Glomerular visceral epithelial cell (primary cell): ENCODE measurements at regions not wholly inside any gene's neighbourhood (a gene's known extent, or its start where the extent isn't known, plus 50 kb on each side); places are given as distances from the start of the nearest gene placed in this dataset.
"Not testable (repeated sequence)": the region's sequence is repeated elsewhere in the genome, so short reads cannot be mapped to it uniquely, and the experiment has no call there.

ENCODE experiments used
- DNase-seq: peaks from one replicate; pipeline ENCODE4 v3.0.0-alpha.2; 2016; ENCODE audit errors: extremely low spot score

GRCh38 chr7:9919-10318 is 182.5 kb upstream of the FAM20C start:
- not testable (repeated sequence) for DNase-seq

- DNase-seq, result not testable (repeated sequence)
Observed at GRCh38 chr7:32565-33280, 159.6 kb upstream of the FAM20C start.

GRCh38 chr7:35121-35541 is 157.2 kb upstream of the FAM20C start:
- not testable (repeated sequence) for DNase-seq

GRCh38 chr7:36539-36938 is 155.8 kb upstream of the FAM20C start:
- DNase-seq, result not testable (repeated sequence)

GRCh38 chr7:37656-38055 is 154.7 kb upstream of the FAM20C start:
- not testable (repeated sequence) for DNase-seq

- not testable (repeated sequence) for DNase-seq
Observed at GRCh38 chr7:38444-38843, 153.9 kb upstream of the FAM20C start.

GRCh38 chr7:39984-40740 is 152.2 kb upstream of the FAM20C start:
- DNase-seq, result not testable (repeated sequence)

- DNase-seq, result no peak
Observed at GRCh38 chr7:40799-41750, 151.3 kb upstream of the FAM20C start.

- peak; percentile 20 for DNase-seq
Observed at GRCh38 chr7:41917-42565, 150.3 kb upstream of the FAM20C start.

- DNase-seq, result no peak
Observed at GRCh38 chr7:43791-44540, 148.4 kb upstream of the FAM20C start.

GRCh38 chr7:44541-44896 is 147.9 kb upstream of the FAM20C start:
- DNase-seq, result no peak

GRCh38 chr7:45106-46090 is 147.0 kb upstream of the FAM20C start:
- DNase-seq, result no peak

GRCh38 chr7:46123-46829 is 146.1 kb upstream of the FAM20C start:
- no peak for DNase-seq

GRCh38 chr7:46830-47140 is 145.6 kb upstream of the FAM20C start:
- DNase-seq, result no peak

- no peak for DNase-seq
Observed at GRCh38 chr7:51456-52068, 140.8 kb upstream of the FAM20C start.

GRCh38 chr7:52100-52499 is 140.3 kb upstream of the FAM20C start:
- DNase-seq, result no peak

- DNase-seq, result no peak
Observed at GRCh38 chr7:53531-53930, 138.8 kb upstream of the FAM20C start.

- DNase-seq, result no peak
Observed at GRCh38 chr7:54615-55014, 137.8 kb upstream of the FAM20C start.
